Natural killer cell (primary cell): ENCODE measurements at regions not wholly inside any gene's neighbourhood (a gene's known extent, or its start where the extent isn't known, plus 50 kb on each side); places are given as distances from the start of the nearest gene placed in this dataset.

Source experiments
- ATAC-seq, 3 donors: fragments of 150-1000 bp in 2 of 3; fragments of 200-7000 bp in 1 of 3; cut with Tn5 transposase; 1 replicate in 1 of 3; 2 replicates in 2 of 3; pipeline ENCODE4 v1.10.0; 2021; ENCODE audit warnings: mild to moderate bottlenecking in 2 of 3, moderate library complexity in 2 of 3
- DNase-seq, 2 donors: peaks; one replicate each; pipeline versions ENCODE4 v3.0.0 to v3.0.0-alpha.2; 2013 to 2021; ENCODE audit warnings: mixed read lengths in 1 of 2
- H3K27ac ChIP-seq: one replicate; pipeline ENCODE4 v1.5.1; 2013; ENCODE audit warnings: mild to moderate bottlenecking, low read length
- H3K27me3 ChIP-seq: one replicate; pipeline ENCODE4 v1.6.1; 2013; ENCODE audit warnings: low read length; ENCODE audit not compliant: control insufficient read depth, insufficient read depth
- H3K36me3 ChIP-seq: one replicate; pipeline ENCODE4 v1.6.1; 2013; ENCODE audit warnings: low read length; ENCODE audit not compliant: control insufficient read depth, insufficient read depth
- H3K4me1 ChIP-seq: one replicate; pipeline ENCODE4 v1.6.1; 2013; ENCODE audit warnings: low read length; ENCODE audit not compliant: control insufficient read depth, insufficient read depth
- H3K4me3 ChIP-seq: one replicate; pipeline ENCODE4 v1.5.1; 2013; ENCODE audit warnings: low read length
- H3K9me3 ChIP-seq: one replicate; pipeline ENCODE4 v1.6.1; 2013; ENCODE audit warnings: low read length; ENCODE audit not compliant: control insufficient read depth, insufficient read depth
- H3K27ac Mint-ChIP-seq, 2 donors: one replicate each; pipeline ENCODE4 v1.8.0; 2022; ENCODE audit warnings: mild to moderate bottlenecking in 2 of 2, mixed read lengths in 2 of 2, moderate library complexity in 1 of 2
- H3K27me3 Mint-ChIP-seq, 2 donors: one replicate each; pipeline ENCODE4 v1.8.0; 2022; ENCODE audit warnings: low read depth in 2 of 2, mixed read lengths in 2 of 2
- H3K36me3 Mint-ChIP-seq: one replicate; pipeline ENCODE4 v1.8.0; 2022; ENCODE audit warnings: mixed read lengths
- H3K4me1 Mint-ChIP-seq, 2 donors: one replicate each; pipeline ENCODE4 v1.8.0; 2022; ENCODE audit warnings: mixed read lengths in 2 of 2
- H3K4me3 Mint-ChIP-seq: one replicate; pipeline ENCODE4 v1.8.0; 2022; ENCODE audit warnings: mild to moderate bottlenecking, moderate library complexity, mixed read lengths
- H3K9me3 Mint-ChIP-seq, 2 donors: one replicate each; pipeline ENCODE4 v1.8.0; 2022; ENCODE audit warnings: mixed read lengths in 2 of 2
- WGBS: methylation state at CpG from one replicate; pipeline ENCODE4 v1.1.7; 2013; ENCODE audit warnings: missing lambda C conversion rate; ENCODE audit not compliant: insufficient coverage; 5-methylcytosine and 5-hydroxymethylcytosine counted together
- intact Hi-C: fragments of 100-400 bp; cut with micrococcal nuclease; formaldehyde crosslinking; loops from one replicate; pipeline ENCODE4 v1.14.2; 2022
- TF ChIP-seq, protein P1 (sequence below): fragments of 200-600 bp; IDR thresholded peaks from one replicate; pipeline ENCODE4 v1.8.0; 2022; ENCODE audit warnings: antibody characterized with exemption

DNA sequence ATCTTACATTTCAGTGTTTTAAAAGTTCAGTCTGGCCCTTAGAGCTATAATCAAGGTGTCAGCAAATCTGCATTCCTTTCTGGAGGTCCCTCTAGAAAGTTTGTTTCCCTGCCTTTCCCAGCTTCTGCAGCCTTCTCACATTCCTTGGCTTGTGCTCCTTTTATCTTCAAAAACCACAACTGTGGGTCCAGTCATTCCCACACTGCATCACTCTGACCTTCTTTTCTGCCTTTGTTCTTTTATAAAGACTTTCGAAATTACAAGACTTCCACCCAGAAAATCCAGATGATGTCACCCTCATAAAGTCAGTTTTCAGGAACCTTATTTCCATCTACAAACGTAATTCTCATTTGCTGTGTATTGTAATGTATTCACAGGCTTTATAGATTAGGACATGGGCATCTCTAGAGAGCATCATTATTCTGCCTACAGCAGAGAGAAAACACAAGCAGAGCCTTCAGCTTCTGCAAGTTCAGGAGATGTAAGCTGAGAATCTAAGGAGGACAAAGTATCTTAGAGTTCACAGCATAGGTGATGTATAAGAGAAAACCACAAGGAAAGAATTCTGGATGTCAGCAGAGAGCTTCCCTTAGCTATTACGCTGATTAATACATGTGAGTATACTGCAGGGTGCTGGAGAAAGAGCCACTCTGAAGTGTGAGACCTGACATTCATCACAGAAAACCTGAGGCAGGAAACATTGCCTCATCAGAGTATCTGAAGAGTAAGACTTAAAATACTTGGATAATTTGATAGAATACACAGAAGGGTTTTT, 1100.2 kb downstream of the CBLN2 start:
- Histone ChIP-seq H3K27me3 (no peaks in the 10 kb centered on the region), H3K4me3 (no peak overlapping the region), H3K36me3 (no peaks in the 10 kb centered on the region), H3K9me3 (no peaks in the 10 kb centered on the region), H3K27ac (no peak overlapping the region), H3K4me1 (no peaks in the 10 kb centered on the region)
- ATAC-seq, result no peak
- peaks cover 0 to 15% of the 10 kb centered on the region in 2 donors for H3K9me3 Mint-ChIP-seq
- H3K4me1 Mint-ChIP-seq, result no peaks in the 10 kb centered on the region
- no peak for DNase-seq
- no peak overlapping the region for H3K27ac Mint-ChIP-seq
- TF ChIP-seq, protein P1, sequence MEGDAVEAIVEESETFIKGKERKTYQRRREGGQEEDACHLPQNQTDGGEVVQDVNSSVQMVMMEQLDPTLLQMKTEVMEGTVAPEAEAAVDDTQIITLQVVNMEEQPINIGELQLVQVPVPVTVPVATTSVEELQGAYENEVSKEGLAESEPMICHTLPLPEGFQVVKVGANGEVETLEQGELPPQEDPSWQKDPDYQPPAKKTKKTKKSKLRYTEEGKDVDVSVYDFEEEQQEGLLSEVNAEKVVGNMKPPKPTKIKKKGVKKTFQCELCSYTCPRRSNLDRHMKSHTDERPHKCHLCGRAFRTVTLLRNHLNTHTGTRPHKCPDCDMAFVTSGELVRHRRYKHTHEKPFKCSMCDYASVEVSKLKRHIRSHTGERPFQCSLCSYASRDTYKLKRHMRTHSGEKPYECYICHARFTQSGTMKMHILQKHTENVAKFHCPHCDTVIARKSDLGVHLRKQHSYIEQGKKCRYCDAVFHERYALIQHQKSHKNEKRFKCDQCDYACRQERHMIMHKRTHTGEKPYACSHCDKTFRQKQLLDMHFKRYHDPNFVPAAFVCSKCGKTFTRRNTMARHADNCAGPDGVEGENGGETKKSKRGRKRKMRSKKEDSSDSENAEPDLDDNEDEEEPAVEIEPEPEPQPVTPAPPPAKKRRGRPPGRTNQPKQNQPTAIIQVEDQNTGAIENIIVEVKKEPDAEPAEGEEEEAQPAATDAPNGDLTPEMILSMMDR, result no peak
- no peaks in the 10 kb centered on the region for H3K36me3 Mint-ChIP-seq
- 81% methylated on average over 2 of the region's 3 CpGs for WGBS
- intact Hi-C loops, result no loop called here
- H3K4me3 Mint-ChIP-seq, result no peak overlapping the region
- H3K27me3 Mint-ChIP-seq, result no peaks in the 10 kb centered on the region

DNA sequence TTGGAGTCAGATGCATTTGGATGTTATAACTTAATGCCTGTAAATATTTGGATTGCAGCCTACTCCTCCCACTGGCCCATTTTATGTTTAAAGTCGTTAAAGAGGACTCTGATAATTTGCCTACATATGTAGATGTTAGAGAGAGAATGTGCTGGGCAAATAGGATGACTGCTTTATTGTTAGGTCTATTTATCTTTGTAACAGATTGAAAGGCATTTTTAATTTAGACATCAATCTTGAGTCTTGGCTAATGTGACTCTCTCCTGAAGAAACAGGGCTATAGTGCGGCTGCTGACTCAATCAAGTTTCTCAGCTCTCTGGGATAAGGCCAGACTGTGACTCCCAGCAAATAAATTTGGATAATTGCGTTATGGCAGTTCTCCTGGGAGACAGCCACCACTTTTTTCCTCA, 1101.4 kb downstream of the CBLN2 start:
- WGBS, result 82% methylated on average over 3 of the region's 3 CpGs
- H3K36me3 Mint-ChIP-seq, result peaks cover 4% of the 10 kb centered on the region
- Histone ChIP-seq H3K36me3 (no peaks in the 10 kb centered on the region), H3K27me3 (no peaks in the 10 kb centered on the region), H3K4me1 (no peaks in the 10 kb centered on the region), H3K9me3 (no peaks in the 10 kb centered on the region), H3K4me3 (no peak overlapping the region), H3K27ac (no peak overlapping the region)
- intact Hi-C loops, result no loop called here
- no peak for DNase-seq
- TF ChIP-seq, protein P1, result no peak
- peaks cover 3 to 17% of the 10 kb centered on the region in 2 donors for H3K9me3 Mint-ChIP-seq
- H3K4me1 Mint-ChIP-seq, result no peaks in the 10 kb centered on the region
- no peak for ATAC-seq
- H3K27me3 Mint-ChIP-seq, result no peaks in the 10 kb centered on the region
- H3K27ac Mint-ChIP-seq, result no peak overlapping the region
- no peak overlapping the region for H3K4me3 Mint-ChIP-seq

DNA sequence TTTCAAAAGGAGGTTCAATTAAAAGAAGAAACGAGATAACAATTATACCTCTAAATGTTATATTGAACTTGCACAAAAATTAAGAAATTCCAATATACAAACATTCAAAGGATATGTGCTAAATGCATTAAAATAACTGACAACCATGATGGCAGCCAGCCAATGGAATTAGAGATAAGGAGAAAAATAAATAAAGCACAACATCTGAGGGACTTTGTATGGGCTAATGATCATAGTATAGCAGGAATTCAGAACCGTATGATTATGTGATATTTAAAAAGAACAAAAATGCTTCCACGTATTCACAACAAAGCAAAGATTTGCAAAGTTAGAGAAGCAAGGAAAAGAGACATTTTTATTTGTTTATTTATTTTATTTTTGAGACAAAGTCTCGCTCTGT, 1103.0 kb downstream of the CBLN2 start:
- Histone ChIP-seq H3K4me1 (no peaks in the 10 kb centered on the region), H3K4me3 (no peak overlapping the region), H3K9me3 (no peaks in the 10 kb centered on the region), H3K27me3 (no peaks in the 10 kb centered on the region), H3K36me3 (no peaks in the 10 kb centered on the region), H3K27ac (no peak overlapping the region)
- Mint-ChIP-seq H3K27me3 (no peaks in the 10 kb centered on the region), H3K27ac (no peak overlapping the region), H3K4me1 (no peaks in the 10 kb centered on the region), H3K9me3 (peaks cover 5 to 17% of the 10 kb centered on the region in 2 donors), H3K36me3 (peaks cover 8% of the 10 kb centered on the region), H3K4me3 (no peak overlapping the region)
- intact Hi-C loops, result no loop called here
- 92% methylated on average over 3 of the region's 4 CpGs for WGBS
- DNase-seq (no peak), ATAC-seq (no peak)
- TF ChIP-seq, protein P1, result no peak

DNA sequence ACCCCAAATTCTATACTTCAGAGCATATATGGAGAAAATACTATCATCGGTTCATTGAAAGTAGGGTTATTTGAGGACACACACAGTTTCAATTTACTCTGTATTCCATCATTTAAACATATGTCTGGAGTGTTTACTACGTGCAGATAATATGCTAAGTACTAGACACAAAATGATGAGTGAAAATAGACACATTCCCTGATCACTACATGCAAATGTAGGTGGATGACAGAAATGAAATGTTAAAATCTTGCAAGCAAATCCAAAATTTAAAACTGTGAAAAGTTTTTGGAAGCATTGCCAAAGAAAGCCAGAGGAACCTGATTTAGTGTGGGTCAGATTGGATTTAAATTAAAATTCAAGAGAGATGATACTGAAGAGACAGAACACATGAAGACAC, 1106.6 kb downstream of the CBLN2 start:
- WGBS, result no CpG with 5 or more reads among the region's 2 CpGs
- ATAC-seq, result no peak

More for the DNA sequence above, 1106.6 kb downstream of the CBLN2 start:
- Histone ChIP-seq H3K27ac (no peak overlapping the region), H3K4me1 (no peaks in the 10 kb centered on the region), H3K4me3 (no peak overlapping the region), H3K27me3 (no peaks in the 10 kb centered on the region), H3K36me3 (no peaks in the 10 kb centered on the region), H3K9me3 (no peaks in the 10 kb centered on the region)
- peaks cover 7 to 16% of the 10 kb centered on the region in 2 donors for H3K9me3 Mint-ChIP-seq
- peaks cover 8% of the 10 kb centered on the region for H3K36me3 Mint-ChIP-seq
- H3K4me1 Mint-ChIP-seq, result no peaks in the 10 kb centered on the region
- H3K27me3 Mint-ChIP-seq, result no peaks in the 10 kb centered on the region
- TF ChIP-seq, protein P1, result no peak
- intact Hi-C loops, result no loop called here
- H3K27ac Mint-ChIP-seq, result no peak overlapping the region
- no peak for DNase-seq
- H3K4me3 Mint-ChIP-seq, result no peak overlapping the region
